ENCODE measurements at regions not wholly inside any gene's neighbourhood (a gene's known extent, or its start where the extent isn't known, plus 50 kb on each side); places are given as distances from the start of the nearest gene placed in this dataset.

- TF ChIP-seq CTCF (IDR thresholded peaks at IDR 0.05; ENCODE audit: low read length) (no peak), EZH2 (IDR thresholded peaks at IDR 0.05; ENCODE audit: borderline replicate concordance, low read length) (no peak)
Observed at GRCh38 chr4:137253949-137254348, 278.3 kb downstream of the PCDH18 start.

Data from OCI-LY1 (cell line).